GM20431 (cell line): ENCODE measurements at regions not wholly inside any gene's neighbourhood (a gene's known extent, or its start where the extent isn't known, plus 50 kb on each side); places are given as distances from the start of the nearest gene placed in this dataset.

ENCODE experiments used
- in situ Hi-C: fragments of 300-500 bp; cut with MseI, MboI; formaldehyde crosslinking; loops from one replicate; pipeline ENCODE4 v1.15.0; 2020; ENCODE audit warnings: low sequenced_read_pairs; ENCODE audit not compliant: unreplicated experiment

GRCh38 chr12:30874455-30875321, 51.9 kb upstream of the TSPAN11 start:
- in situ Hi-C loops: loop anchor here (25.0 kb wide), 1 partner anchor 363 kb away; no protein-coding TSS in a partner anchor

GRCh38 chr12:30870491-30871265, 55.9 kb upstream of the TSPAN11 start:
- in situ Hi-C loops: loop anchor here (25.0 kb wide), 1 partner anchor 367 kb away; no protein-coding TSS in a partner anchor

GRCh38 chr12:30867415-30867814, 59.1 kb upstream of the TSPAN11 start:
- in situ Hi-C loops: loop anchor here (25.0 kb wide), 1 partner anchor 370 kb away; no protein-coding TSS in a partner anchor

- in situ Hi-C loops: loop anchor here (25.0 kb wide), 1 partner anchor 371 kb away; no protein-coding TSS in a partner anchor
Observed at GRCh38 chr12:30866256-30866655, 60.3 kb upstream of the TSPAN11 start.

- in situ Hi-C loops: loop anchor here (25.0 kb wide), 1 partner anchor 373 kb away; no protein-coding TSS in a partner anchor
Observed at GRCh38 chr12:30863839-30864238, 62.7 kb upstream of the TSPAN11 start.

- in situ Hi-C loops: loop anchor here (25.0 kb wide), 1 partner anchor 375 kb away; no protein-coding TSS in a partner anchor
Observed at GRCh38 chr12:30862486-30862885, 64.1 kb upstream of the TSPAN11 start.

DNA sequence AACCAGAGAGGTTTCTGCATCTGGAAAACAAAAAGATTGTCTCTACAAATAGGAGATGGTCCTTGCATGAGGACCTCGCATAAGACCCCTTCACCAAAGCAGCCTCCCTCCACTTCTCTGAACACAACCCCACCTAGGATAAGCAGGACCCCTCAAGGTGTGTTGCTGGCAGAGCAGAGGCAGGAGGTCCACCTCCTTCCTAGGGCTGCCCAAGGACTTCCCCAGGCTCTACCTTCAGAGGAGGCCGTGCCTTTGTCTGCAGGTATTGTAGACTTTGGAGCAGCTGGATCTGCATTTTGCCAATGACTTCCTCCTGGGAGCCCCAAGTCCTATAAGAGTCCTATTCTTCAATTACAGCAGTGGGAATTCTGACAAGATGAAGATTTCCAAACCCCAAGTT, 67.3 kb upstream of the TSPAN11 start:
- in situ Hi-C loops: loop anchor here (25.0 kb wide), 1 partner anchor 378 kb away; no protein-coding TSS in a partner anchor

GRCh38 chr12:30858471-30858870, 68.1 kb upstream of the TSPAN11 start:
- in situ Hi-C loops: loop anchor here (25.0 kb wide), 1 partner anchor 379 kb away; no protein-coding TSS in a partner anchor

- in situ Hi-C loops: loop anchor here (25.0 kb wide), 1 partner anchor 384 kb away; no protein-coding TSS in a partner anchor
Observed at GRCh38 chr12:30853561-30854133, 72.9 kb upstream of the TSPAN11 start.

GRCh38 chr12:30850684-30851083, 75.9 kb upstream of the TSPAN11 start:
- in situ Hi-C loops: loop anchor here (25.0 kb wide), 1 partner anchor 387 kb away; no protein-coding TSS in a partner anchor

GRCh38 chr12:30847259-30847658, 79.3 kb upstream of the TSPAN11 start:
- in situ Hi-C loops: no loop called here

DNA sequence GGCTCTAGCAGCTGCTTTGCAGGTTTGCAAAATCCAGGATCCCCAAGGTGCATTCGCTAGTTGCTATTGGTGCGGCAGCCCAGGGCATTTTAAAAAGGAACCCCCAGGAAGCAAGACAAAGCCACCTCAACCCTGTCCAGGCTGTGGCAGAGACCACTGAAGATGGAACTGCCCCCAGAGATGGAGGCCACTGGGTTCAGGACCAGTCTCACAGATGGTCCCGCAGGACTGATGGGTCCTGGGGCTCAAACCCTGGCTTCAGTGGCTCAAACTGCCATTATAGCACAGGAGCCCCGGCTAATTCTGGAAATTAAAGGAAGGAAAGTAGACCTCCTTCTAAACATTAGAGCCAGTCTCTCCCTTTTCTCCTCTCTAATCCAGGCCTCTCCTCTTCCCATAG, 79.8 kb upstream of the TSPAN11 start:
- in situ Hi-C loops: no loop called here

DNA sequence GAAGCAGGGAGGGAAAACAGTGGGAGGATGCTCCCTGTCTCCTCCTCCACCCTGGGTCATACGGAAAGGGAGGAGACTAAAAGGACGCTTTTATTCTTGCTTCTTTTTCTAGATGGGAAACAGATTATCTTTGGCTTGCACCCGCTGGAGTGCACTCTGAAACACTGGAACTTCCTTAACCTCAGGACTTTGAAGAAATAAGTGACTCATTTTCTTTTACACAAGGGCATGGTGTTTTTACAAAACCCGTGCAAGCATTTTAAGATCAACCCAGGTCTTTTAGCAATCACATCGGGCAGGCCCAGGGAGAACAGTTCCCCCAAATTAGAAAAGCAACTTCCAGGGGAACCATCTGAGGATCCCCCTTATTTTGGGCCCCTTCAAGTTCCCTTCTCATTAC, 80.9 kb upstream of the TSPAN11 start:
- in situ Hi-C loops: no loop called here

DNA sequence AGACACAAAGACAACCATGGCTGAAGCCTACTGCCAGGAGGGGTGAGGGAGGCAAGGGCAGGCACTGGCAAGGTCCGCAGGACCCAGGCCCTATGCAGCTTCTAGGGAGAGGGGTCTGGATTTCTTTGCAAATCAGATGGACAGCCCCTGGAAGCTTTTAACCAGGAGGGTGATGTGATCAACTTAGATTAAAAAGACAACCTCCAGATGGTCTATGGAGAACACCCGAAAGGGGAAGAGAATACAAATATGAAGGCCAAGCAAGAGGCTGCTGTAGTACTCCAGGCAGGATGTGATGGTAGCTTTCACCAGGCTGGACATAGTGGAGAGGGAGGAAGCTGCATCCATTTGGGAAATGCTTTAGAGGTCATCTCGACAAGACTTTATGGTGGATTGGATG, 83.3 kb upstream of the TSPAN11 start:
- in situ Hi-C loops: no loop called here

DNA sequence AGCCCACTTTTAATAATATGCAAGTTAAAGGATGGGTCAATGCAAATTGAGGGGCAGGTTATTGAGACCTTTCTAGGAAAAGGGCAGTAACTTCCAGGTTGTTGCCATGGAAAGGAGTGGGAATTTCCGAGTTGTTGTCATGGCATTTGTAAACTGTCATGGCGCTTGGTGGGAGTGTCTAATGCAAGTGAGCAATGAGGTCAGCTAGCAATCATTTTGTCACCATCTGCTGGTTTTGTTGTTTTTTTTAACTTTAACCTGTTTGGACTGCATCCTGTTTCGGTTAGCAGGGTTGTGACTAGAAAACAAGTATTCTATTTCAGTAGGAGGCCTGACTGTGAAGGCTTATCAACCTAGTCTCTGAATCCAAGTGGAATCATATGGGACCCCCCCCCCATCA, 85.8 kb upstream of the TSPAN11 start:
- in situ Hi-C loops: no loop called here

GRCh38 chr12:30839643-30840220, 85.0 kb upstream of the CAPRIN2 start:
- in situ Hi-C loops: no loop called here

GRCh38 chr12:30837595-30837994, 82.8 kb upstream of the CAPRIN2 start:
- in situ Hi-C loops: no loop called here

DNA sequence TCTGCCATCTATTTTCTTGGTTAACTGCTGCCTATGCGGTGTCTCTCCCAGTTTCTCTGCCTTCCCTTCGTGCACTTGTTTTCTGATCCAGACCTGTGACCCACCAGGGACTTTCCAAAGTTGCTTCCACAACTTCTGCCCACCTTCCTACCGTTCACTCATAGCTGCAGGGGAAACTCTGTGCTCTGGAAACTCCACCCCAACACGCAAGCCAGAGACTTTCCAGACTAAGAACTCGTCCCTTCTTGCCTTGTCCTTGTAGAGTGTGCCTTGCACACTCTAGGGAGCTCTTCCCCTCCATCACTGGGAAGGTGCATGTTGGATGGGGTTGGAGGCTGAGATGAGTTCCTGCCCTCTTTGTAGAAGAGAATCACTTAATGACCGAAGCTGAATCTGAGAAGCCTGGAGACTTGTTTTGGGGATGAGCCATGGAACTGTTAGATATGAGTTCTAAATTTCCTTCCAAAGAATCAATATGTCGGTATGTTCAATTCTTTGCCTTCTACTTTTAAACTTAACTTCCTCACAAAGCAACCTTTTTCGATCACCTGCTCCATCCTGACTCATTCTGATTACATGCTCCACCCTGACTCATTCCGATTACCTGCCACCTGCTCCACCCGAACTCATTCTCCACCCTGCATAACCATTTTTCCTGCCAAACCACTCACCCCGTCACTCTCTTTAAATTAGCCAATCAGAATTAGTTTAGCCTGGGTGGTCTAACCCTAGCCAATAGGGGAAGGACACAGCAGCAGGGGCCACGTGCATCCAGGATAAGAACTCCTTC, 82.1 kb upstream of the CAPRIN2 start:
- in situ Hi-C loops: no loop called here

- in situ Hi-C loops: no loop called here
Observed at GRCh38 chr12:30835216-30835615, 80.5 kb upstream of the CAPRIN2 start.
